ENCODE measurements at regions not wholly inside any gene's neighbourhood (a gene's known extent, or its start where the extent isn't known, plus 50 kb on each side); places are given as distances from the start of the nearest gene placed in this dataset.

GRCh38 chr3:127354761-127355160 lies 66.9 kb upstream of the PRR20G start:
- no peaks in the 10 kb centered on the region for H3K36me3 ChIP-seq (ENCODE audit: control insufficient read depth, insufficient read depth, low read length)
- Mint-ChIP-seq H3K27ac (no peak overlapping the region), H3K9me3 (peaks cover 5 to 20% (median 8%) of the 10 kb centered on the region in 7 donors), H3K4me1 (no peaks in the 10 kb centered on the region), H3K36me3 (peaks cover 6% of the 10 kb centered on the region), H3K4me3 (no peak overlapping the region), H3K27me3 (no peaks in the 10 kb centered on the region)
- no peaks in the 10 kb centered on the region for H3K4me1 ChIP-seq (ENCODE audit: control insufficient read depth, insufficient read depth, low read length, poor library complexity, severe bottlenecking)
- DNase-seq = no peak
- H3K4me3 ChIP-seq (ENCODE audit: low read depth, low read length) = no peak overlapping the region
- H3K27ac ChIP-seq (ENCODE audit: insufficient read depth, low read length, poor library complexity, severe bottlenecking) = no peak overlapping the region
- ATAC-seq (ENCODE audit: low read depth in 2 of 2) = no peak
- H3K9me3 ChIP-seq (ENCODE audit: control insufficient read depth in 2 of 2, low read length in 2 of 2) = peaks cover 0 to 10% of the 10 kb centered on the region in 2 experiments
- H3K27me3 ChIP-seq (ENCODE audit: control insufficient read depth, insufficient read depth, low read length) = no peaks in the 10 kb centered on the region

- Mint-ChIP-seq H3K36me3 (peaks cover 6% of the 10 kb centered on the region), H3K9me3 (peaks cover 4 to 15% (median 8%) of the 10 kb centered on the region in 7 donors), H3K4me3 (no peak overlapping the region), H3K4me1 (no peaks in the 10 kb centered on the region), H3K27me3 (peaks cover 4% of the 10 kb centered on the region), H3K27ac (no peak overlapping the region)
- DNase-seq = no peak
- Histone ChIP-seq H3K36me3 (ENCODE audit: control insufficient read depth, insufficient read depth, low read length) (no peaks in the 10 kb centered on the region), H3K4me1 (ENCODE audit: control insufficient read depth, insufficient read depth, low read length, poor library complexity, severe bottlenecking) (no peaks in the 10 kb centered on the region), H3K27me3 (ENCODE audit: control insufficient read depth, insufficient read depth, low read length) (no peaks in the 10 kb centered on the region), H3K27ac (ENCODE audit: insufficient read depth, low read length, poor library complexity, severe bottlenecking) (no peak overlapping the region), H3K9me3 (ENCODE audit: control insufficient read depth in 2 of 2, low read length in 2 of 2) (peaks cover 0 to 10% of the 10 kb centered on the region in 2 experiments), H3K4me3 (ENCODE audit: low read depth, low read length) (no peak overlapping the region)
- ATAC-seq (ENCODE audit: low read depth in 2 of 2) = no peak
Observed at GRCh38 chr3:127352612-127353011, 64.8 kb upstream of the PRR20G start.

- Histone ChIP-seq H3K36me3 (ENCODE audit: control insufficient read depth, insufficient read depth, low read length) (no peaks in the 10 kb centered on the region), H3K27me3 (ENCODE audit: control insufficient read depth, insufficient read depth, low read length) (no peaks in the 10 kb centered on the region), H3K4me1 (ENCODE audit: control insufficient read depth, insufficient read depth, low read length, poor library complexity, severe bottlenecking) (no peaks in the 10 kb centered on the region), H3K4me3 (ENCODE audit: low read depth, low read length) (no peak overlapping the region), H3K27ac (ENCODE audit: insufficient read depth, low read length, poor library complexity, severe bottlenecking) (no peak overlapping the region), H3K9me3 (ENCODE audit: control insufficient read depth in 2 of 2, low read length in 2 of 2) (peaks cover 0 to 8% of the 10 kb centered on the region in 2 experiments)
- ATAC-seq (ENCODE audit: low read depth in 2 of 2) (no peak), DNase-seq (no peak)
- Mint-ChIP-seq H3K27ac (no peak overlapping the region), H3K27me3 (peaks cover 5% of the 10 kb centered on the region), H3K36me3 (no peaks in the 10 kb centered on the region), H3K9me3 (peaks cover 0 to 9% (median 4%) of the 10 kb centered on the region in 7 donors), H3K4me3 (no peak overlapping the region), H3K4me1 (no peaks in the 10 kb centered on the region)
Observed at GRCh38 chr3:127351775-127352350, 64.0 kb upstream of the PRR20G start.

GRCh38 chr3:127351321-127351720 lies 63.5 kb upstream of the PRR20G start:
- H3K4me3 ChIP-seq (ENCODE audit: low read depth, low read length) = no peak overlapping the region
- no peak for DNase-seq

GRCh38 chr3:127350172-127351050 lies 62.6 kb upstream of the PRR20G start:
- Histone ChIP-seq H3K36me3 (ENCODE audit: control insufficient read depth, insufficient read depth, low read length) (no peaks in the 10 kb centered on the region), H3K9me3 (ENCODE audit: control insufficient read depth in 2 of 2, low read length in 2 of 2) (no peaks in the 10 kb centered on the region), H3K27me3 (ENCODE audit: control insufficient read depth, insufficient read depth, low read length) (no peaks in the 10 kb centered on the region), H3K27ac (ENCODE audit: insufficient read depth, low read length, poor library complexity, severe bottlenecking) (no peak overlapping the region), H3K4me3 (ENCODE audit: low read depth, low read length) (no peak overlapping the region), H3K4me1 (ENCODE audit: control insufficient read depth, insufficient read depth, low read length, poor library complexity, severe bottlenecking) (no peaks in the 10 kb centered on the region)
- no peak overlapping the region for H3K4me3 Mint-ChIP-seq
- no peak for DNase-seq
- no peaks in the 10 kb centered on the region for H3K4me1 Mint-ChIP-seq
- peaks cover 9% of the 10 kb centered on the region for H3K27me3 Mint-ChIP-seq
- ATAC-seq (ENCODE audit: low read depth in 2 of 2) = no peak
- H3K36me3 Mint-ChIP-seq = no peaks in the 10 kb centered on the region
- H3K27ac Mint-ChIP-seq = no peak overlapping the region
- H3K9me3 Mint-ChIP-seq = peaks cover 0 to 6% (median 2%) of the 10 kb centered on the region in 7 donors

More at GRCh38 chr3:127351321-127351720, 63.5 kb upstream of the PRR20G start:
- Mint-ChIP-seq H3K36me3 (no peaks in the 10 kb centered on the region), H3K4me1 (no peaks in the 10 kb centered on the region), H3K9me3 (peaks cover 0 to 10% (median 4%) of the 10 kb centered on the region in 7 donors), H3K4me3 (no peak overlapping the region), H3K27me3 (peaks cover 9% of the 10 kb centered on the region), H3K27ac (no peak overlapping the region)
- no peaks in the 10 kb centered on the region for H3K4me1 ChIP-seq (ENCODE audit: control insufficient read depth, insufficient read depth, low read length, poor library complexity, severe bottlenecking)
- peaks cover 0 to 3% of the 10 kb centered on the region in 2 experiments for H3K9me3 ChIP-seq (ENCODE audit: control insufficient read depth in 2 of 2, low read length in 2 of 2)
- no peaks in the 10 kb centered on the region for H3K27me3 ChIP-seq (ENCODE audit: control insufficient read depth, insufficient read depth, low read length)
- no peak overlapping the region for H3K27ac ChIP-seq (ENCODE audit: insufficient read depth, low read length, poor library complexity, severe bottlenecking)
- no peak for ATAC-seq (ENCODE audit: low read depth in 2 of 2)
- H3K36me3 ChIP-seq (ENCODE audit: control insufficient read depth, insufficient read depth, low read length) = no peaks in the 10 kb centered on the region

GRCh38 chr3:127349501-127350171 lies 61.8 kb upstream of the PRR20G start:
- ATAC-seq (ENCODE audit: low read depth in 2 of 2) = no peak
- H3K4me3 Mint-ChIP-seq = no peak overlapping the region

GRCh38 chr3:127342735-127343134 lies 54.9 kb upstream of the PRR20G start:
- no peak for ATAC-seq (ENCODE audit: low read depth in 2 of 2)
- no peaks in the 10 kb centered on the region for H3K36me3 Mint-ChIP-seq
- Histone ChIP-seq H3K27ac (ENCODE audit: insufficient read depth, low read length, poor library complexity, severe bottlenecking) (no peak overlapping the region), H3K27me3 (ENCODE audit: control insufficient read depth, insufficient read depth, low read length) (no peaks in the 10 kb centered on the region), H3K4me1 (ENCODE audit: control insufficient read depth, insufficient read depth, low read length, poor library complexity, severe bottlenecking) (no peaks in the 10 kb centered on the region), H3K4me3 (ENCODE audit: low read depth, low read length) (no peak overlapping the region), H3K9me3 (ENCODE audit: control insufficient read depth in 2 of 2, low read length in 2 of 2) (no peaks in the 10 kb centered on the region), H3K36me3 (ENCODE audit: control insufficient read depth, insufficient read depth, low read length) (no peaks in the 10 kb centered on the region)
- no peak overlapping the region for H3K27ac Mint-ChIP-seq
- H3K27me3 Mint-ChIP-seq = peaks cover 5% of the 10 kb centered on the region
- no peak for DNase-seq
- peaks cover 3 to 8% (median 6%) of the 10 kb centered on the region in 7 donors for H3K9me3 Mint-ChIP-seq
- no peak overlapping the region for H3K4me3 Mint-ChIP-seq
- no peaks in the 10 kb centered on the region for H3K4me1 Mint-ChIP-seq

More at GRCh38 chr3:127349501-127350171, 61.8 kb upstream of the PRR20G start:
- Histone ChIP-seq H3K4me3 (ENCODE audit: low read depth, low read length) (no peak overlapping the region), H3K4me1 (ENCODE audit: control insufficient read depth, insufficient read depth, low read length, poor library complexity, severe bottlenecking) (no peaks in the 10 kb centered on the region), H3K36me3 (ENCODE audit: control insufficient read depth, insufficient read depth, low read length) (no peaks in the 10 kb centered on the region), H3K9me3 (ENCODE audit: control insufficient read depth in 2 of 2, low read length in 2 of 2) (no peaks in the 10 kb centered on the region), H3K27me3 (ENCODE audit: control insufficient read depth, insufficient read depth, low read length) (no peaks in the 10 kb centered on the region), H3K27ac (ENCODE audit: insufficient read depth, low read length, poor library complexity, severe bottlenecking) (no peak overlapping the region)
- Mint-ChIP-seq H3K9me3 (peaks cover 0 to 6% (median 1%) of the 10 kb centered on the region in 7 donors), H3K27ac (no peak overlapping the region), H3K27me3 (peaks cover 9% of the 10 kb centered on the region), H3K36me3 (no peaks in the 10 kb centered on the region), H3K4me1 (no peaks in the 10 kb centered on the region)
- DNase-seq = no peak

Measured in CD4-positive, CD25-positive, alpha-beta regulatory T cell (primary cell).